Tibial artery (tissue), 4 donors: ENCODE measurements at regions not wholly inside any gene's neighbourhood (a gene's known extent, or its start where the extent isn't known, plus 50 kb on each side); places are given as distances from the start of the nearest gene placed in this dataset.

Experiments used
- DNase-seq, 2 donors: peaks; one replicate each; pipeline ENCODE4 v3.0.0-alpha.2; 2019
- H3K27ac ChIP-seq, 2 donors: fragments of 200-600 bp; sonication (generic) in 1 of 2; 1 replicate in 1 of 2; 2 replicates in 1 of 2; pipeline ENCODE4 v1.5.1; 2018 to 2019; ENCODE audit warnings: mild to moderate bottlenecking in 1 of 2
- H3K27me3 ChIP-seq, 2 donors: fragments of 200-600 bp; sonication (generic) in 1 of 2; one replicate each; pipeline versions ENCODE4 v1.5.1 to v1.6.0; 2016 to 2019
- H3K36me3 ChIP-seq, 3 donors: fragments of 200-600 bp; sonication (generic) in 2 of 3; one replicate each; pipeline ENCODE4 v1.5.1; 2016 to 2019; ENCODE audit warnings: mild to moderate bottlenecking in 2 of 3
- H3K4me1 ChIP-seq, 4 donors: fragments of 200-600 bp; sonication (generic) in 2 of 4; 1 replicate in 3 of 4; 2 replicates in 1 of 4; pipeline ENCODE4 v1.5.1; 2016 to 2019
- H3K4me3 ChIP-seq, 2 donors: fragments of 200-600 bp; sonication (generic) in 1 of 2; 1 replicate in 1 of 2; 2 replicates in 1 of 2; pipeline ENCODE4 v1.5.1; 2018 to 2019; ENCODE audit warnings: mild to moderate bottlenecking in 2 of 2
- H3K9me3 ChIP-seq, 3 donors: fragments of 200-600 bp; sonication (generic) in 1 of 3; one replicate each; pipeline ENCODE4 v1.5.1; 2016 to 2019
- intact Hi-C: fragments of 100-400 bp; cut with DNase I; formaldehyde crosslinking; loops from one replicate; pipeline ENCODE4 v1.15.0; 2023; ENCODE audit warnings: low total_unique reads
- TF ChIP-seq, protein P1 (sequence below), 2 experiments: fragments of 200-600 bp in 1 of 2; fragments of 450-650 bp in 1 of 2; IDR thresholded peaks; one replicate each; pipeline ENCODE4 v1.5.1; 2017 to 2019; ENCODE audit warnings: antibody characterized with exemption in 2 of 2, mild to moderate bottlenecking in 1 of 2, moderate library complexity in 1 of 2

DNA sequence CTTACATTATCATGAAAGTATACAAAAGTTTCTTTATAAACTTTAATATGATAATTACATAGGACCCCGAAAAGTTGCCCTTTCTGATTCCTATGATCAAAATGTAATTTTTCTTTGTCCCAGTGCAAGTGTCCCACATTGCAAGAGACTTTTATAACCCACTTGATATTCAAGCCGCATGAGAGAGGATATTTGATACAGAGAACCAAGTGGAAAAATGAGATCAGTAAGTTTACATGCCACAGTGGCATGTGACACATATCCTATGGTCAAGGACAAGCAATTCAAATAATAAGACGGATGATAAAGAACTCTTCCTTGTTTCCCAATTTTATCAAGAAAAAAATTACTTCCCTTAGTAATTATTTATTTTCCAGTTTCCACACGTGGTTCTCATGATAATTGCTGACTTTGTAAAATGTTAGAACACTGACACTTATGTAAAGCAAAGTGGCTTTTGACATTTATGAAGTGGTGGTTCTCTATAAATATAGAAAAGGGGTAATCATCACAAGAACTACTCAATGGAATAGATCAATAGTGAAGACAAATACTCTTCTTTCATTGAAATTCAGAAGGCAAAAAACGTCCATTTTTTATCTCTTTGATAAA is 273.7 kb upstream of the NOCT start:
- Histone ChIP-seq H3K4me3 (no peak overlapping the region), H3K36me3 (no peaks in the 10 kb centered on the region), H3K27me3 (no peaks in the 10 kb centered on the region), H3K4me1 (no peaks in the 10 kb centered on the region), H3K27ac (no peak overlapping the region), H3K9me3 (no peaks in the 10 kb centered on the region)
- TF ChIP-seq, protein P1, sequence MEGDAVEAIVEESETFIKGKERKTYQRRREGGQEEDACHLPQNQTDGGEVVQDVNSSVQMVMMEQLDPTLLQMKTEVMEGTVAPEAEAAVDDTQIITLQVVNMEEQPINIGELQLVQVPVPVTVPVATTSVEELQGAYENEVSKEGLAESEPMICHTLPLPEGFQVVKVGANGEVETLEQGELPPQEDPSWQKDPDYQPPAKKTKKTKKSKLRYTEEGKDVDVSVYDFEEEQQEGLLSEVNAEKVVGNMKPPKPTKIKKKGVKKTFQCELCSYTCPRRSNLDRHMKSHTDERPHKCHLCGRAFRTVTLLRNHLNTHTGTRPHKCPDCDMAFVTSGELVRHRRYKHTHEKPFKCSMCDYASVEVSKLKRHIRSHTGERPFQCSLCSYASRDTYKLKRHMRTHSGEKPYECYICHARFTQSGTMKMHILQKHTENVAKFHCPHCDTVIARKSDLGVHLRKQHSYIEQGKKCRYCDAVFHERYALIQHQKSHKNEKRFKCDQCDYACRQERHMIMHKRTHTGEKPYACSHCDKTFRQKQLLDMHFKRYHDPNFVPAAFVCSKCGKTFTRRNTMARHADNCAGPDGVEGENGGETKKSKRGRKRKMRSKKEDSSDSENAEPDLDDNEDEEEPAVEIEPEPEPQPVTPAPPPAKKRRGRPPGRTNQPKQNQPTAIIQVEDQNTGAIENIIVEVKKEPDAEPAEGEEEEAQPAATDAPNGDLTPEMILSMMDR (IDR thresholded peaks at IDR 0.05) = no peak
- no peak for DNase-seq
- intact Hi-C loops = no loop called here

DNA sequence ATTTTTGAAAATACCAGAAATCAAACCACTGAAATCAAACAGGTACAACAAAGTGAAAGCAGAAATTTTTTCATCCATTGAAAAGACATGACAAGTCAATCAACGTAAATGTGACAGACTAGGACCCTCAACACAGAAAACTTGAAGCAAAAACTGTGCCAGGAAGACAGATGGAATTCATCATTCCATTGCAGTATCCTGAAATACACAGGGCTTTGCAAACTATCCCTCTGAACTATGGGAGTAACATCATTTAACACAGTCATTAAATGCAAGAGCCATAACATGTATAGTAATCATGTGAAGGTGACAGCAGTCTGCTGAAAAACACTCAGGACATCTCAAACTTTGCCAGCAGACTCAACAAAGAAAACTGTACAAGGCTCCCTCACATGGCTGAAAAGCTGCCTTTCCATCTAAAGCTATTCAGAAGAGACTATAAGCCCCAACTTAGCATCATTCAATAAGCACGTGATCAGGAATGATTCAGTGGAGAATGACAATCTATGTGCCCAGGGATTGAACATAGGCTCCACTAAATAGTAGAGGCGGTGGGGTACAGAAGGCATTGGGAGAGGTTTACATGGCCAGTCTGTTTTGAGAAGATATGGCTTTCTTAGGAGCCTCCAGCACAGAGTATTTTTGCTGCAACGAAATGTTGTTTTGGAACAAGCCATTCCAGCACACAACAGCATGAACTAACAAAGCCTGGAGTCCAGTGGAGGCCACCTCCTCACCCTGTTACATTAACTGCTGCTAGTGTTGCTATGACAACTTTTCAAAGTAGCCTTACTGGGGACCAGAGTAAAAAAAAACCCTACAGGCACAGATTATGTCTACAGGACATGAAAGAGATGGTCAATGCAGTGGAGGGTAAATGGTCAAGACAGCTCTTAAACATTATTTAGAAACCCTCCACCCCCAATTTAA is 274.5 kb upstream of the NOCT start:
- Histone ChIP-seq H3K9me3 (no peaks in the 10 kb centered on the region), H3K27ac (no peak overlapping the region), H3K4me3 (no peak overlapping the region), H3K36me3 (no peaks in the 10 kb centered on the region), H3K4me1 (peaks cover 0 to 6% (median 0%) of the 10 kb centered on the region in 4 donors), H3K27me3 (no peaks in the 10 kb centered on the region)
- no peak for DNase-seq
- intact Hi-C loops = no loop called here
- TF ChIP-seq, protein P1 (IDR thresholded peaks at IDR 0.05) = no peak

DNA sequence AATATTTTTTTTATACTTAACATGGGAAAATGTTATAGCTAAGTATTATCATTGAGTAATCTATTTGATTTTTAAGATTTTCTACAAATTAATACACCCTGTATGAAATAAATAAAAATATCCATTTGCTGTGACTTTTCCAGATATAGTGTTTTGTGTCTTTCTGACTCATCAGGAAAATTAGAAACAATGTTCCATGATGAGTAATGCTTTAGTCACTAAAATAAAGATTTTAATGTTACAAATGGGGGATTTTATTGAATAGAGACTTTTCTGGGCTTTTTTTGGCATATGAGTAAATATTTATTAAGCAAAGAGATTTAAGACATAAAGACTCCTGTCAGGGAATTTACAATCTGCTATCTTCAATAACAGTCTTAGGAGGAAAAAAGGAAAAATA is 279.2 kb upstream of the NOCT start:
- no peaks in the 10 kb centered on the region for H3K36me3 ChIP-seq
- TF ChIP-seq, protein P1 (IDR thresholded peaks at IDR 0.05) = no peak
- intact Hi-C loops = no loop called here

DNA sequence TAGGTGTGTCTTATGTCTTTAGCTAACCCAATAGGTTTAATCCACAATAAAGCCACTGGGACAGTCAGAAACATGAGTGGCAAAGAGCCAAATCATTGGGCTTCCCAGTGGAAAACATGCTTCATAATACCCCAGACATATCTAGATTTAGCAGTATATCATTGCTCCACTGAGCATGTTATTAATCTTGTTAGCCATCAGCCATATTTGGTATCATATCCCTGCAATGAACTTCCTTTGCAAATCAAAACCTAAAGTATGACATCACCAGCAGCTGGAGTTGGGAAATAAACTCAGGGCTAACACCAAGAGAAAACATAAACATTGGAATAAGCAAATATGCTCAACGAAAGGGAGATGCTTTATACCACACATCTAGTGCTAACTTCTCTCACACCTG is 280.8 kb upstream of the NOCT start:
- TF ChIP-seq, protein P1 (IDR thresholded peaks at IDR 0.05) = no peak
- Histone ChIP-seq H3K9me3 (no peaks in the 10 kb centered on the region), H3K4me3 (no peak overlapping the region), H3K27me3 (no peaks in the 10 kb centered on the region), H3K27ac (no peak overlapping the region), H3K36me3 (no peaks in the 10 kb centered on the region), H3K4me1 (peaks cover 0 to 12% (median 0%) of the 10 kb centered on the region in 4 donors)
- DNase-seq = no peak
- intact Hi-C loops = no loop called here

More for the DNA sequence above, 279.2 kb upstream of the NOCT start:
- Histone ChIP-seq H3K27me3 (no peaks in the 10 kb centered on the region), H3K4me1 (peaks cover 0 to 12% (median 0%) of the 10 kb centered on the region in 4 donors), H3K27ac (no peak overlapping the region), H3K4me3 (no peak overlapping the region), H3K9me3 (no peaks in the 10 kb centered on the region)
- DNase-seq = no peak

DNA sequence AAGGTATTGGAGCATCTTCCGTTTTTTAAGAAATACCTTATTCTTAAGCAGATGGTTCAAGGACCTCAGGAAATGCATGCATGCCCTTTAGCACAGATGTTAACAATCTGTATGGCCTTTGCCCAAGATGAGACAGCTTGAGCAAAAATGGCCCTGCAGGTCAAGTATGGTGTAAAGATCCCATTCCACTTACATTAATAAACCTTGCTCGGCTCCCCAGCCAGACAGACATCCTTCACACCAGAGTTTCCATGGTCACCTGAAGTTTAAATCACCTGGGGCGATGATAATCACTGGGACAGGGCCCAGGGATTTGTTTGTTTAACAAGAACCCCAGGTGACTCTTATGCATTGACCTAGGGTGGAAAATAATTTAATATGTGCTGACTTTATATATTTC is 287.0 kb upstream of the NOCT start:
- no peaks in the 10 kb centered on the region for H3K4me1 ChIP-seq
- H3K27ac ChIP-seq = no peak overlapping the region
- no peaks in the 10 kb centered on the region for H3K27me3 ChIP-seq
- no peaks in the 10 kb centered on the region for H3K9me3 ChIP-seq
- intact Hi-C loops = no loop called here
- TF ChIP-seq, protein P1 (IDR thresholded peaks at IDR 0.05) = no peak
- no peak for DNase-seq
- H3K36me3 ChIP-seq = no peaks in the 10 kb centered on the region
- no peak overlapping the region for H3K4me3 ChIP-seq
